HepG2 (cell line): ENCODE measurements at regions not wholly inside any gene's neighbourhood (a gene's known extent, or its start where the extent isn't known, plus 50 kb on each side); places are given as distances from the start of the nearest gene placed in this dataset.

ENCODE experiments used
- ATAC-seq: fragments of 200-7000 bp; cut with Tn5 transposase; 3 replicates; pipeline ENCODE4 v1.9.1; 2020; ENCODE audit warnings: mild to moderate bottlenecking, moderate library complexity
- BruUV-seq: library from RNA; stranded (reverse); fragments of 400-500 nt; replicated peaks from 2 replicates; lab custom pipeline; 2021; lab: Mats Ljungman, UMichigan
- CTCF ChIA-PET: fragments of 300-600 bp; formaldehyde crosslinking; extraction: SDS; loops from one replicate; lab custom pipeline; 2021; ENCODE audit warnings: low total read pairs, inconsistent platforms, low intra/inter-chr PET ratio; lab: Yijun Ruan, JAX
- POLR2A ChIA-PET: fragments of 350-600 bp; sonication (Branson Sonifier 250); formaldehyde crosslinking; loops from one replicate; lab custom pipeline; 2020; ENCODE audit warnings: antibody characterized with exemption, inconsistent platforms; lab: Yijun Ruan, JAX
- DNase-seq: peaks from one replicate; pipeline ENCODE4 v3.0.0-alpha.2; 2015; ENCODE audit warnings: low spot score
- FAIRE-seq: peaks from 3 replicates; lab custom pipeline; 2011; peaks lifted over from hg19 to GRCh38; lab: Jason Lieb, UNC
- H2AFZ ChIP-seq: one replicate; pipeline ENCODE4 v1.6.1; 2011; ENCODE audit warnings: low read length, inconsistent platforms
- H3K27ac ChIP-seq: fragments of 300-600 bp; 3 replicates; pipeline ENCODE4 v1.8.0; 2011; ENCODE audit warnings: mixed run types, mild to moderate bottlenecking, mixed read lengths, low read length, inconsistent platforms; ENCODE audit not compliant: insufficient read depth; ENCODE audit errors: extremely low read length
- H3K27me3 ChIP-seq, 2 experiments: fragments of 200-600 bp in 1 of 2; 2 replicates in 1 of 2; 3 replicates in 1 of 2; pipeline versions ENCODE4 v1.6.0 to v1.8.0; 2011; ENCODE audit warnings: low read length in 2 of 2, mild to moderate bottlenecking in 2 of 2, moderate library complexity in 2 of 2, inconsistent platforms in 1 of 2; ENCODE audit not compliant: insufficient read depth in 2 of 2, control insufficient read depth in 1 of 2
- H3K36me3 ChIP-seq, 2 experiments: fragments of 200-600 bp in 1 of 2; replicated peaks in 1 of 2; 2 replicates in 1 of 2; 3 replicates in 1 of 2; pipeline versions ENCODE4 v1.5.1 to v1.8.0; 2011; ENCODE audit warnings: low read length in 2 of 2, inconsistent platforms in 1 of 2; ENCODE audit not compliant: insufficient read depth in 2 of 2, control insufficient read depth in 1 of 2
- H3K4me1 ChIP-seq: 2 replicates; pipeline ENCODE4 v1.5.1; 2012; ENCODE audit warnings: low read length, inconsistent platforms; ENCODE audit not compliant: insufficient read depth
- H3K4me2 ChIP-seq: 2 replicates; pipeline ENCODE4 v1.6.0; 2011; ENCODE audit warnings: low read depth, low read length, inconsistent platforms
- H3K4me3 ChIP-seq, 3 experiments: fragments of 200-600 bp in 1 of 3; sonication (generic), shearing (Covaris generic) in 1 of 3; replicated peaks in 1 of 3; 2 replicates each; pipeline ENCODE4 v1.5.1; 2011 to 2016; ENCODE audit warnings: low read length in 3 of 3, inconsistent platforms in 2 of 3, low read depth in 2 of 3, mild to moderate bottlenecking in 2 of 3, control low read depth in 1 of 3, mixed read lengths in 1 of 3; ENCODE audit not compliant: insufficient read depth in 1 of 3
- H3K79me2 ChIP-seq: one replicate; pipeline ENCODE4 v1.6.1; 2011; ENCODE audit warnings: low read length, inconsistent platforms; ENCODE audit not compliant: insufficient read depth
- H3K9ac ChIP-seq: 2 replicates; pipeline ENCODE4 v1.6.0; 2011; ENCODE audit warnings: mild to moderate bottlenecking, low read depth, low read length, inconsistent platforms; ENCODE audit not compliant: insufficient read depth
- H3K9me3 ChIP-seq: 2 replicates; pipeline ENCODE4 v1.5.1; 2012; ENCODE audit warnings: mild to moderate bottlenecking, low read length
- H4K20me1 ChIP-seq: 2 replicates; pipeline ENCODE4 v1.6.0; 2011; ENCODE audit warnings: inconsistent platforms, mild to moderate bottlenecking, low read length, moderate library complexity; ENCODE audit not compliant: insufficient read depth
- ARID3A ChIP-seq: IDR thresholded peaks from 2 replicates; pipeline ENCODE4 v1.6.1; 2012; ENCODE audit warnings: low read depth, low read length, improper control_type of control experiment
- DBP ChIP-seq: sonication (generic); formaldehyde crosslinking; IDR thresholded peaks from 2 replicates; pipeline ENCODE4 v1.4.0; 2020; ENCODE audit warnings: missing genetic modification reagents; ENCODE audit errors: not compliant biosample characterization
- E2F1 ChIP-seq: sonication (generic); formaldehyde crosslinking; IDR thresholded peaks from 2 replicates; pipeline ENCODE4 v1.5.0; 2020; ENCODE audit warnings: missing genetic modification reagents
- ERF ChIP-seq: IDR thresholded peaks from 2 replicates; pipeline ENCODE4 v1.6.1; 2018; ENCODE audit warnings: missing biosample characterization, missing genetic modification reagents
- HNRNPUL1 ChIP-seq: fragments of 200-400 bp; formaldehyde crosslinking; IDR thresholded peaks from 2 replicates; pipeline ENCODE4 v1.6.1; 2017; ENCODE audit warnings: low read depth, mild to moderate bottlenecking, low read length, moderate library complexity
- KAT8 ChIP-seq: IDR thresholded peaks from 2 replicates; pipeline ENCODE4 v1.6.1; 2016; ENCODE audit warnings: missing genetic modification reagents, missing compliant biosample characterization
- KLF9 ChIP-seq: IDR thresholded peaks from 2 replicates; pipeline ENCODE4 v1.6.1; 2016; ENCODE audit warnings: low read depth
- SRF ChIP-seq: IDR thresholded peaks from 2 replicates; pipeline ENCODE4 v1.6.1; 2011; ENCODE audit warnings: mild to moderate bottlenecking, low read depth, low read length, moderate library complexity
- THYN1 ChIP-seq: sonication (generic); formaldehyde crosslinking; IDR thresholded peaks from 2 replicates; pipeline ENCODE4 v1.8.1; 2023; ENCODE audit warnings: low read depth, mild to moderate bottlenecking, moderate library complexity, missing genetic modification reagents, borderline replicate concordance
- ZNF260 ChIP-seq: sonication (generic); formaldehyde crosslinking; IDR thresholded peaks from 2 replicates; pipeline ENCODE4 v1.4.0; 2020; ENCODE audit warnings: missing genetic modification reagents, low read depth, mild to moderate bottlenecking, borderline replicate concordance
- ZNF577 ChIP-seq: sonication (generic); formaldehyde crosslinking; IDR thresholded peaks from 2 replicates; pipeline ENCODE4 v1.4.0; 2020; ENCODE audit warnings: mild to moderate bottlenecking, low read depth, missing genetic modification reagents, borderline replicate concordance
- ZNF746 ChIP-seq: sonication (generic); formaldehyde crosslinking; IDR thresholded peaks from 2 replicates; pipeline ENCODE4 v1.8.0; 2022; ENCODE audit warnings: mild to moderate bottlenecking, missing genetic modification reagents
- WGBS: methylation state at CpG from one replicate; pipeline ENCODE4 v1.1.6; 2017; ENCODE audit warnings: low lambda C conversion rate; 5-methylcytosine and 5-hydroxymethylcytosine counted together
- in situ Hi-C: cut with HindIII; loops from 2 replicates; pipeline ENCODE4 v1.10.0; 2017; ENCODE audit warnings: low pct_unique_long_range_greater_than_20kb; ENCODE audit not compliant: extremely low pct_ligation_motif_present
- intact Hi-C: fragments of 100-400 bp; cut with micrococcal nuclease; formaldehyde crosslinking; loops from one replicate; pipeline ENCODE4 v1.10.0; 2022; ENCODE audit not compliant: unreplicated experiment

- no peak for FAIRE-seq
- H2AFZ ChIP-seq, result no peak overlapping the region
- no peak overlapping the region for H3K4me2 ChIP-seq
- CTCF ChIA-PET, result no interaction called here
- POLR2A ChIA-PET, result no interaction called here
- no peaks in the 10 kb centered on the region for H3K4me1 ChIP-seq
- no peak overlapping the region for H3K9ac ChIP-seq
- no peaks in the 10 kb centered on the region for H3K27me3 ChIP-seq
- in situ Hi-C loops, result no loop called here
- TF ChIP-seq HNRNPUL1, result no peak
- no peak for TF ChIP-seq KAT8 (CRISPR knock-in tag)
- no peak for TF ChIP-seq ZNF577 (CRISPR knock-in tag)
- no peak for TF ChIP-seq ZNF746 (CRISPR knock-in tag)
- no peak for TF ChIP-seq E2F1 (CRISPR knock-in tag)
- no peak for TF ChIP-seq SRF
- TF ChIP-seq ZNF260 (CRISPR knock-in tag), result no peak
- no peak for TF ChIP-seq ERF (CRISPR knock-in tag)
- no peak for TF ChIP-seq KLF9 (CRISPR knock-in tag)
- no peak for TF ChIP-seq DBP
- TF ChIP-seq THYN1, result no peak
- TF ChIP-seq ARID3A, result no peak
- WGBS, result 6% methylated on average over 3 of the region's 3 CpGs
- H4K20me1 ChIP-seq, result no peaks in the 10 kb centered on the region
- no peak overlapping the region for H3K27ac ChIP-seq
- H3K9me3 ChIP-seq, result peaks cover 86% of the 10 kb centered on the region
- H3K4me3 ChIP-seq, result no peak overlapping the region
- BruUV-seq, result no TSS peak
- intact Hi-C loops, result no loop called here
- no peak for ATAC-seq
- H3K36me3 ChIP-seq, result no peaks in the 10 kb centered on the region
- no peaks in the 10 kb centered on the region for H3K79me2 ChIP-seq
- no peak for DNase-seq
Measured at GRCh38 chr1:68958958-68959357, 462.1 kb upstream of the DEPDC1 start.
